HG03520 (cell line): ENCODE measurements at regions not wholly inside any gene's neighbourhood (a gene's known extent, or its start where the extent isn't known, plus 50 kb on each side); places are given as distances from the start of the nearest gene placed in this dataset.

Experiments
- ATAC-seq: cut with Tn5 transposase; IDR thresholded peaks from one replicate; pipeline ENCODE4 v1.9.1; 2021; ENCODE audit warnings: mild to moderate bottlenecking, moderate library complexity; ENCODE audit not compliant: unreplicated experiment

GRCh38 chr15:93830221-93831080 lies 400.9 kb upstream of the MCTP2 start:
- no peak for ATAC-seq

- ATAC-seq, result no peak
Observed at GRCh38 chr15:93829115-93829870, 402.1 kb upstream of the MCTP2 start.

GRCh38 chr15:93826790-93827189 lies 404.6 kb upstream of the MCTP2 start:
- ATAC-seq, result no peak

GRCh38 chr15:93826293-93826692 lies 405.1 kb upstream of the MCTP2 start:
- no peak for ATAC-seq

GRCh38 chr15:93825682-93826081 lies 405.7 kb upstream of the MCTP2 start:
- ATAC-seq, result no peak

- ATAC-seq, result no peak
Observed at GRCh38 chr15:93823971-93824913, 407.1 kb upstream of the MCTP2 start.

GRCh38 chr15:93820566-93820965 lies 410.8 kb upstream of the MCTP2 start:
- ATAC-seq, result no peak

GRCh38 chr15:93819826-93820225 lies 411.5 kb upstream of the MCTP2 start:
- ATAC-seq, result no peak

- no peak for ATAC-seq
Observed at GRCh38 chr15:93816815-93817214, 414.5 kb upstream of the MCTP2 start.

GRCh38 chr15:93811305-93811704 lies 420.1 kb upstream of the MCTP2 start:
- no peak for ATAC-seq

- no peak for ATAC-seq
Observed at GRCh38 chr15:93809516-93809915, 421.8 kb upstream of the MCTP2 start.

- ATAC-seq, result no peak
Observed at GRCh38 chr15:93803421-93804152, 427.8 kb upstream of the MCTP2 start.

- no peak for ATAC-seq
Observed at GRCh38 chr15:93801206-93801605, 430.2 kb upstream of the MCTP2 start.

- ATAC-seq, result no peak
Observed at GRCh38 chr15:93800805-93801204, 430.6 kb upstream of the MCTP2 start.

GRCh38 chr15:93789441-93789840 lies 441.9 kb upstream of the MCTP2 start:
- ATAC-seq, result no peak

GRCh38 chr15:93780073-93780472 lies 451.3 kb upstream of the MCTP2 start:
- no peak for ATAC-seq

GRCh38 chr15:93779341-93779740 lies 452.0 kb upstream of the MCTP2 start:
- ATAC-seq, result no peak

GRCh38 chr15:93771196-93772030 lies 459.9 kb upstream of the MCTP2 start:
- ATAC-seq, result no peak

- no peak for ATAC-seq
Observed at GRCh38 chr15:93770788-93771187, 460.6 kb upstream of the MCTP2 start.
